Caco-2 (cell line): ENCODE measurements at regions not wholly inside any gene's neighbourhood (a gene's known extent, or its start where the extent isn't known, plus 50 kb on each side); places are given as distances from the start of the nearest gene placed in this dataset.
A peak's percentile ranks its signal among the peaks of the same experiment; 100 is the strongest.

Source experiments
- BruUV-seq: library from RNA; stranded (reverse); fragments of 400-500 nt; replicated peaks from 2 replicates; lab custom pipeline; 2021; lab: Mats Ljungman, UMichigan
- CTCF ChIA-PET: fragments of 300-600 bp; sonication (Branson Sonifier 250); formaldehyde crosslinking; loops from one replicate; lab custom pipeline; 2022; ENCODE audit warnings: antibody characterized with exemption; lab: Charles Lee
- POLR2A ChIA-PET: fragments of 300-600 bp; sonication (Branson Sonifier 250); formaldehyde crosslinking; loops from one replicate; lab custom pipeline; 2022; ENCODE audit warnings: antibody characterized with exemption; lab: Charles Lee
- DNase-seq, 2 experiments: peaks; one replicate each; pipeline versions ENCODE4 v3.0.0 to v3.0.0-alpha.2; 2020 to 2022
- H3K27me3 ChIP-seq: replicated peaks from 2 replicates; pipeline ENCODE4 v1.6.0; 2011; ENCODE audit warnings: low read length; ENCODE audit not compliant: control insufficient read depth, insufficient read depth
- H3K36me3 ChIP-seq: 2 replicates; pipeline ENCODE4 v1.5.1; 2011; ENCODE audit warnings: low read length; ENCODE audit not compliant: control insufficient read depth, insufficient read depth
- H3K4me1 ChIP-seq: fragments of 250-450 bp; sonication (Bioruptor Pico); 2 replicates; pipeline ENCODE4 v1.5.1; 2020; ENCODE audit warnings: mild to moderate bottlenecking
- H3K4me3 ChIP-seq: 2 replicates; pipeline ENCODE4 v1.5.1; 2011; ENCODE audit warnings: low read depth, mild to moderate bottlenecking, control low read depth, low read length
- H3K9me3 ChIP-seq: fragments of 250-450 bp; sonication (Bioruptor Pico); 2 replicates; pipeline ENCODE4 v1.5.1; 2020; ENCODE audit warnings: mild to moderate bottlenecking, moderate library complexity
- H3K27ac Mint-ChIP-seq: one replicate; pipeline ENCODE4 v1.8.0; 2022; ENCODE audit warnings: mixed read lengths; ENCODE audit not compliant: unreplicated experiment
- H3K27me3 Mint-ChIP-seq: one replicate; pipeline ENCODE4 v1.8.0; 2022; ENCODE audit warnings: mixed read lengths; ENCODE audit not compliant: insufficient read depth, unreplicated experiment
- H3K36me3 Mint-ChIP-seq: one replicate; pipeline ENCODE4 v1.8.0; 2022; ENCODE audit warnings: mild to moderate bottlenecking, mixed read lengths; ENCODE audit not compliant: insufficient read depth, unreplicated experiment
- H3K4me1 Mint-ChIP-seq: one replicate; pipeline ENCODE4 v1.8.0; 2022; ENCODE audit warnings: low read depth, mixed read lengths; ENCODE audit not compliant: unreplicated experiment
- H3K4me3 Mint-ChIP-seq: one replicate; pipeline ENCODE4 v1.8.0; 2022; ENCODE audit warnings: mild to moderate bottlenecking, moderate library complexity, mixed read lengths; ENCODE audit not compliant: unreplicated experiment
- H3K9me3 Mint-ChIP-seq: one replicate; pipeline ENCODE4 v1.8.0; 2022; ENCODE audit warnings: mixed read lengths; ENCODE audit not compliant: unreplicated experiment
- CTCF ChIP-seq, 2 experiments: fragments of 200-600 bp in 1 of 2; IDR thresholded peaks; 1 replicate in 1 of 2; 2 replicates in 1 of 2; pipeline versions ENCODE4 v1.5.1 to v1.8.0; 2011 to 2022; ENCODE audit warnings: antibody characterized with exemption in 1 of 2, control low read depth in 1 of 2, inconsistent platforms in 1 of 2, low read depth in 1 of 2, low read length in 1 of 2, mild to moderate bottlenecking in 1 of 2, moderate library complexity in 1 of 2; ENCODE audit not compliant: insufficient read depth in 1 of 2, severe bottlenecking in 1 of 2, unreplicated experiment in 1 of 2
- intact Hi-C: fragments of 100-400 bp; cut with micrococcal nuclease; formaldehyde crosslinking; loops from one replicate; pipeline ENCODE4 v1.10.0; 2022; ENCODE audit not compliant: unreplicated experiment

DNA sequence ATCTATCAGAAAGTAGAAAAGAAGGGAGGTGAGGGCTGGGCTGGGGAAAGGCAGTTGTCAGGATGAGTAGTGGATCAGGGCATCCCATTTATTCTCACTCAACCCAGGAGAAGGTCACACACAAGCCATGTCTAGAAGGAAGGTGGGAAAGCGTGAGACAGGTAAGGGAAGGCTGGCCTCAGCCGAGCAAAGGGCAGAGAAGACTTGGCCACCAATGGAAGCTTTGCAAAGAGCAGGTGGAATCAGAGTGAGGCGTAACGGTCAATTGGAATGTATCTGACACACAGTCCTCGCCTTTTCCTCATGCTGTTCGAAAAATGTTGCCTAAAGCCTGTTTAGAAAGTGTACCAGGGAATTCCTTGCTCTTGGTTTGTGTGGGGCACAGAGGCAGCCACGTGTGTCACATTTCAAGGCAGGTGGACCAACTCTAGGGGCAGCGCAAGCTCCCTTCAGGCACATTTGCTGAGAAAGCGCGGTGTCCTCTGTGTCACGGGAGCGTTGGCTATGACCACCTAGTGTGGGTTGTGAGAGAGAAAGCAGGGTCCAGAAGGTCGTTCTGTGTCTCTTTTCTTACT is 118.8 kb upstream of the SPATA13 start:
- Mint-ChIP-seq H3K9me3 (peaks cover 10% of the 10 kb centered on the region), H3K36me3 (peaks cover under 1% of the 10 kb centered on the region), H3K27ac (peak overlapping the region; percentile 9), H3K27me3 (no peaks in the 10 kb centered on the region), H3K4me3 (no peak overlapping the region), H3K4me1 (peaks cover 14% of the 10 kb centered on the region)
- POLR2A ChIA-PET: interaction anchor here (0.6 kb wide), 1 partner anchor 413 kb away, joined by 8 read pairs; no protein-coding TSS in a partner anchor
- BruUV-seq: no TSS peak
- peak in 1 of 2 experiments; percentile 8 for TF ChIP-seq CTCF (IDR thresholded peaks at IDR 0.05; ENCODE audit: insufficient read depth in 1 of 2, low read depth in 1 of 2, low read length in 1 of 2, severe bottlenecking in 1 of 2, unreplicated experiment in 1 of 2)
- intact Hi-C loops: no loop called here
- peaks cover 5% of the 10 kb centered on the region for H3K9me3 ChIP-seq
- peaks cover 2% of the 10 kb centered on the region; the same call in 1 of the 2 replicates for H3K36me3 ChIP-seq
- H3K27me3 ChIP-seq: no peaks in the 10 kb centered on the region
- CTCF ChIA-PET: interaction anchor here (2.8 kb wide), 1 partner anchor 81 kb away, joined by 10 read pairs; no protein-coding TSS in a partner anchor
- H3K4me1 ChIP-seq: peaks cover 17% of the 10 kb centered on the region
- peak in 1 of 2 experiments; percentile 17 for DNase-seq
- H3K4me3 ChIP-seq: no peak overlapping the region

DNA sequence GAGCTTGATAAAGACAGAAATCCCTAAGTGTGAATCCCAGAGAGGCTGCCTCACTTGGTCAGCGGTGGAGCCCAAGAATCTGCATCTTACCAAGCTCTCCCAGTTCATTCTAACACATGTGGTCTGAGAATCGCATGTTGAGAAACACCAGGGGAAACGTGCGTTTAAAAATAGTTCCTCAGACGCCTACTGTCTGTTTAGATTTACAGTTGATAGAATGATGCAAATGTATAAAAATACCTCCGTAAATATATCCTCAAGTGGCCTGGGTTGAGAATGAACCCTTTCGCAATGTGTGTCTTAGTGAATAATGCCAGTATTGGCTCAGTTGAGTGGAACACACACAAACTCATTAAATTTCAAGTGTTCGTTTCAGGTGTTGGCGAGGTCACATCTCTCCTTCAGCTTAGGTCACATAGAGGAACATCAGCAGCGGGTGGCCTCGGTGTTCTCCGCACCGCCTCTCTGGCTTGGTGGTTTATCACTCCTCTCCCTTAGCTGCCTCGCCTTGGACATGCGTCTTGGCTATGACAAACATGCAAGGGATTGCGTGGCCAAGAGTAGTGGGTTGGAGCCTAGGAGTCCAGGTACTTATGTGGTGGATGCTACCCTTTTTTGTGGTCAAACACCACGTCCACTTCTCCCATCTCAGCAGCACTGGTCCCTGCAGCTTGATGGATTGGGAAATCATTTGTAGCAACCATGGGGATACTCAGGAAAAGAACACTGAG is 117.6 kb upstream of the SPATA13 start:
- Histone ChIP-seq H3K4me3 (no peak overlapping the region), H3K4me1 (peaks cover 17% of the 10 kb centered on the region), H3K36me3 (peaks cover 2% of the 10 kb centered on the region; the same call in 1 of the 2 replicates), H3K27me3 (no peaks in the 10 kb centered on the region), H3K9me3 (peaks cover 13% of the 10 kb centered on the region)
- no peak overlapping the region for H3K4me3 Mint-ChIP-seq
- intact Hi-C loops: no loop called here
- H3K9me3 Mint-ChIP-seq: peaks cover 20% of the 10 kb centered on the region
- ChIA-PET CTCF (interaction anchor here (2.8 kb wide), 1 partner anchor 82 kb away, joined by 10 read pairs; no protein-coding TSS in a partner anchor), POLR2A (no interaction called here)
- no peak overlapping the region for H3K27ac Mint-ChIP-seq
- no peaks in the 10 kb centered on the region for H3K27me3 Mint-ChIP-seq
- no peaks in the 10 kb centered on the region for H3K36me3 Mint-ChIP-seq
- TF ChIP-seq CTCF (IDR thresholded peaks at IDR 0.05; ENCODE audit: insufficient read depth in 1 of 2, low read depth in 1 of 2, low read length in 1 of 2, severe bottlenecking in 1 of 2, unreplicated experiment in 1 of 2): no peak
- H3K4me1 Mint-ChIP-seq: peaks cover 14% of the 10 kb centered on the region
- DNase-seq: no peak
- no TSS peak for BruUV-seq

DNA sequence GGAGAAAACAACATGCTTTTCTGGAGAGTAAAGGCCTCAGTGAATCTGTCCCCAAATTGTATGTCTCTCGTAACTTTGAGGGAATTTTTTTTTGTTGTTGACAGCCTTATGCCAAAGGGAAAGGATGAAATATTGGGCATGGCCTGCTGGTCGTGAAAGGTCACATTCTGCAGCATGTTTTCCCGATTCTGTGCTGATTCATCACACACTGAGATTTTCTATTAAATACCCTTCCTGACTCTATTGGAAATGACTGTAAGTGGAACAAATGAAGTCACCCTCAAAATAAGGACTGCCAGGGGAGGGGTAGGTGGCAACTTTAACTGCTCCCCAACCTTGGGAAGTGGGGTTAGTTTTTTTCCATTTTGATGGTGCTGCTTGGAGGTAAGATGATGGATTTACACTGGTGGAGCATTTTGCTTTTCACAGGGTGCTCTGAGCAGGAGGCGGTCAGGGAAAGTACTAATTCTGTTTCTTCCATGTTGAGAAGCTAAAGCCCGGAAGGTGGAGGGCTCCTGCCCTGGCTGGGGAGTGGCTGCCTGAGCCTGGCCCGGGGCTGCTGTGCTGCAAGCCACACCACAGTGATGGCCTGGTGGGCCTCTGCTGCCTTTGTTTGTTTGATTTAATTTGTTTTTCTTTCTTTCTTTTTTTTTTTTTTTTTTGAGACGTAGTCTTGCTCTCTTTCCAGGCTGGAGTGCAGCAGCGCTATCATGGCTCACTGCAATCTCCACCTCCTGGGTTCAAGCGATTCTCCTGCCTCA is 116.8 kb upstream of the SPATA13 start:
- no TSS peak for BruUV-seq
- no peaks in the 10 kb centered on the region for H3K36me3 Mint-ChIP-seq
- CTCF ChIA-PET: interaction anchor here (0.7 to 2.8 kb wide), 2 partner anchors 83 to 128 kb away, joined by 4 to 10 read pairs; no protein-coding TSS in a partner anchor
- intact Hi-C loops: no loop called here
- no peak overlapping the region for H3K4me3 ChIP-seq
- H3K4me1 Mint-ChIP-seq: peaks cover 14% of the 10 kb centered on the region
- TF ChIP-seq CTCF (IDR thresholded peaks at IDR 0.05; ENCODE audit: insufficient read depth in 1 of 2, low read depth in 1 of 2, low read length in 1 of 2, severe bottlenecking in 1 of 2, unreplicated experiment in 1 of 2): no peak
- no peak for DNase-seq
- POLR2A ChIA-PET: no interaction called here
- H3K9me3 Mint-ChIP-seq: peaks cover 20% of the 10 kb centered on the region
- H3K4me1 ChIP-seq: peaks cover 17% of the 10 kb centered on the region
- H3K27ac Mint-ChIP-seq: no peak overlapping the region
- H3K27me3 Mint-ChIP-seq: no peaks in the 10 kb centered on the region
- H3K9me3 ChIP-seq: peaks cover 13% of the 10 kb centered on the region
- no peaks in the 10 kb centered on the region for H3K27me3 ChIP-seq
- H3K4me3 Mint-ChIP-seq: no peak overlapping the region
- H3K36me3 ChIP-seq: peaks cover 2% of the 10 kb centered on the region; the same call in 1 of the 2 replicates
